Right lobe of liver (tissue), 4 donors: ENCODE measurements at regions not wholly inside any gene's neighbourhood (a gene's known extent, or its start where the extent isn't known, plus 50 kb on each side); places are given as distances from the start of the nearest gene placed in this dataset.

ENCODE experiments used
- POLR2A ChIP-seq: fragments of 450-650 bp; IDR thresholded peaks from one replicate; pipeline ENCODE4 v1.6.1; 2017; ENCODE audit warnings: antibody characterized with exemption, mild to moderate bottlenecking
- TF ChIP-seq, protein P1 (sequence below), 4 donors: fragments of 200-600 bp in 3 of 4; fragments of 450-650 bp in 1 of 4; IDR thresholded peaks; one replicate each; pipeline versions ENCODE4 v1.5.1 to v1.8.0; 2016 to 2022; ENCODE audit warnings: antibody characterized with exemption in 4 of 4, mild to moderate bottlenecking in 2 of 4
- donor health status: DM: no; HTN: no; CAD: no.
- donor health status: DM: no; HTN: no; CAD: no.
- donor health status: DM: no; HTN: yes; CAD: no.

DNA sequence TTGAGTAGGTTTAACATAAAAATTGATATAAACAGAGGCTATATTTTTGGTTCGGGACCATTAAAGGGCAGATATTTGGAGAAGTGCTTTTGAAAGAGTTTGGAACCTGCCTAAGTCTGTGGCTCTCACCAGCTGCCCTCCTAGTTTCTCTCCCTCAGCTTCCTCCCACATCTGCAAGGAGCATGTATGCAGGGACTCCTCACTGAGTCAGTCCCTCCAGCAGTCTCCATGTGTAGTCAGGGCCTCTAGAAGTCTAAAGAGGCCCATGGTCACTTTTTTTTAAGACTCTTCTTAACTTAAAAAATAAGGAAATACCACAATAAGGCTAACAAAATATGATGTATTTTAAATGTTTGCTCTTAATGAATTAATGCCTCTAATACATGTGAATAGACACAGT lies 220.0 kb upstream of the TANK start:
- TF ChIP-seq, protein P1, sequence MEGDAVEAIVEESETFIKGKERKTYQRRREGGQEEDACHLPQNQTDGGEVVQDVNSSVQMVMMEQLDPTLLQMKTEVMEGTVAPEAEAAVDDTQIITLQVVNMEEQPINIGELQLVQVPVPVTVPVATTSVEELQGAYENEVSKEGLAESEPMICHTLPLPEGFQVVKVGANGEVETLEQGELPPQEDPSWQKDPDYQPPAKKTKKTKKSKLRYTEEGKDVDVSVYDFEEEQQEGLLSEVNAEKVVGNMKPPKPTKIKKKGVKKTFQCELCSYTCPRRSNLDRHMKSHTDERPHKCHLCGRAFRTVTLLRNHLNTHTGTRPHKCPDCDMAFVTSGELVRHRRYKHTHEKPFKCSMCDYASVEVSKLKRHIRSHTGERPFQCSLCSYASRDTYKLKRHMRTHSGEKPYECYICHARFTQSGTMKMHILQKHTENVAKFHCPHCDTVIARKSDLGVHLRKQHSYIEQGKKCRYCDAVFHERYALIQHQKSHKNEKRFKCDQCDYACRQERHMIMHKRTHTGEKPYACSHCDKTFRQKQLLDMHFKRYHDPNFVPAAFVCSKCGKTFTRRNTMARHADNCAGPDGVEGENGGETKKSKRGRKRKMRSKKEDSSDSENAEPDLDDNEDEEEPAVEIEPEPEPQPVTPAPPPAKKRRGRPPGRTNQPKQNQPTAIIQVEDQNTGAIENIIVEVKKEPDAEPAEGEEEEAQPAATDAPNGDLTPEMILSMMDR (IDR thresholded peaks at IDR 0.05) = no peak
- no peak for TF ChIP-seq POLR2A
